H1 (cell line): ENCODE measurements at regions not wholly inside any gene's neighbourhood (a gene's known extent, or its start where the extent isn't known, plus 50 kb on each side); places are given as distances from the start of the nearest gene placed in this dataset.

Experiments used
- CTCF ChIA-PET: fragments of 300-600 bp; sonication (Branson Sonifier 250); formaldehyde crosslinking; loops from one replicate; lab custom pipeline; 2021; ENCODE audit not compliant: partially characterized antibody; lab: Charles Lee
- POLR2A ChIA-PET: fragments of 300-600 bp; sonication (Branson Sonifier 250); formaldehyde crosslinking; loops from one replicate; lab custom pipeline; 2021; ENCODE audit warnings: inconsistent platforms; ENCODE audit not compliant: partially characterized antibody; lab: Charles Lee
- DNase-seq, 2 experiments: peaks; one replicate each; pipeline versions ENCODE4 v3.0.0 to v3.0.0-alpha.2; 2010 to 2022; ENCODE audit warnings: low spot score in 2 of 2, low read depth in 1 of 2, mixed read lengths in 1 of 2
- FAIRE-seq: peaks from 2 replicates; lab custom pipeline; 2011; peaks lifted over from hg19 to GRCh38; lab: Jason Lieb, UNC
- H2AFZ ChIP-seq: 2 replicates; pipeline ENCODE4 v1.8.1; 2012; ENCODE audit warnings: low read length, inconsistent platforms
- H2AK5ac ChIP-seq: 2 replicates; pipeline ENCODE4 v1.6.1; 2013; ENCODE audit warnings: low read depth, low read length
- H2BK120ac ChIP-seq: replicated peaks from 2 replicates; pipeline ENCODE3; 2013; ENCODE audit warnings: low read depth, low read length, inconsistent platforms
- H2BK12ac ChIP-seq: 2 replicates; pipeline ENCODE4 v1.6.1; 2013; ENCODE audit warnings: low read depth, low read length
- H2BK15ac ChIP-seq: 2 replicates; pipeline ENCODE4 v1.6.1; 2013; ENCODE audit warnings: low read length
- H2BK20ac ChIP-seq: 2 replicates; pipeline ENCODE4 v1.6.1; 2013; ENCODE audit warnings: low read length
- H2BK5ac ChIP-seq: 2 replicates; pipeline ENCODE4 v1.6.1; 2013; ENCODE audit warnings: low read depth, low read length
- H3K14ac ChIP-seq: 2 replicates; pipeline ENCODE4 v1.6.1; 2013; ENCODE audit warnings: inconsistent platforms; ENCODE audit not compliant: insufficient read length
- H3K18ac ChIP-seq: 2 replicates; pipeline ENCODE4 v1.6.1; 2013; ENCODE audit warnings: low read length; ENCODE audit errors: extremely low read depth
- H3K23ac ChIP-seq: 2 replicates; pipeline ENCODE4 v1.6.1; 2013; ENCODE audit warnings: inconsistent platforms; ENCODE audit not compliant: insufficient read length
- H3K23me2 ChIP-seq: 2 replicates; pipeline ENCODE4 v1.6.1; 2013; ENCODE audit warnings: low read depth, low read length
- H3K27ac ChIP-seq: 2 replicates; pipeline ENCODE4 v1.6.1; 2011; ENCODE audit warnings: low read depth, low read length, inconsistent platforms
- H3K27me3 ChIP-seq, 4 experiments: replicated peaks in 1 of 4; 1 replicate in 1 of 4; 2 replicates in 3 of 4; pipeline versions ENCODE4 v1.6.1 to v1.8.1; 2011 to 2013; ENCODE audit warnings: low read length in 3 of 4, mild to moderate bottlenecking in 3 of 4, inconsistent platforms in 2 of 4, mixed read lengths in 2 of 4, moderate library complexity in 1 of 4; ENCODE audit not compliant: control insufficient read depth in 3 of 4, insufficient read depth in 3 of 4; ENCODE audit errors: extremely low read depth in 1 of 4
- H3K36me3 ChIP-seq, 4 experiments: 2 replicates each; pipeline versions ENCODE4 v1.6.1 to v1.8.1; 2011 to 2013; ENCODE audit warnings: mild to moderate bottlenecking in 4 of 4, low read length in 3 of 4, moderate library complexity in 2 of 4, control low read depth in 1 of 4, inconsistent platforms in 1 of 4; ENCODE audit not compliant: insufficient read depth in 4 of 4, control insufficient read depth in 2 of 4
- H3K4ac ChIP-seq: replicated peaks from 2 replicates; pipeline ENCODE3; 2013; ENCODE audit warnings: low read length, low read depth, mixed read lengths, inconsistent platforms; ENCODE audit not compliant: insufficient read length
- H3K4me1 ChIP-seq, 4 experiments: replicated peaks in 1 of 4; 1 replicate in 1 of 4; 2 replicates in 3 of 4; pipeline versions ENCODE4 v1.6.1 to v1.8.1; 2011 to 2013; ENCODE audit warnings: low read length in 3 of 4, inconsistent platforms in 2 of 4, mixed read lengths in 1 of 4; ENCODE audit not compliant: insufficient read depth in 4 of 4, control insufficient read depth in 3 of 4
- H3K4me2 ChIP-seq, 2 experiments: 2 replicates each; pipeline versions ENCODE4 v1.6.1 to v1.8.1; 2011 to 2013; ENCODE audit warnings: low read depth in 2 of 2, low read length in 2 of 2, control low read depth in 1 of 2, inconsistent platforms in 1 of 2, mild to moderate bottlenecking in 1 of 2; ENCODE audit not compliant: insufficient read depth in 1 of 2
- H3K4me3 ChIP-seq, 4 experiments: fragments of 200-600, 300-600 bp in 1 of 4; sonication (generic), shearing (Covaris generic), sonication (Bioruptor Twin) in 1 of 4; 2 replicates each; pipeline versions ENCODE4 v1.5.1 to v1.8.1; 2011 to 2016; ENCODE audit warnings: low read length in 4 of 4, low read depth in 3 of 4, control low read depth in 2 of 4, inconsistent platforms in 2 of 4, mild to moderate bottlenecking in 2 of 4, mixed read lengths in 1 of 4, moderate library complexity in 1 of 4; ENCODE audit not compliant: insufficient read depth in 2 of 4; ENCODE audit errors: extremely low read depth in 1 of 4
- H3K56ac ChIP-seq: replicated peaks from 2 replicates; pipeline ENCODE3; 2013; ENCODE audit warnings: low read depth, mild to moderate bottlenecking, mixed read lengths, low read length, inconsistent platforms; ENCODE audit not compliant: insufficient read length
- H3K79me1 ChIP-seq: 2 replicates; pipeline ENCODE4 v1.6.1; 2013; ENCODE audit warnings: low read depth, low read length, control low read depth
- H3K79me2 ChIP-seq, 2 experiments: 2 replicates each; pipeline versions ENCODE4 v1.6.1 to v1.8.1; 2012 to 2013; ENCODE audit warnings: low read length in 2 of 2, mild to moderate bottlenecking in 2 of 2, inconsistent platforms in 1 of 2; ENCODE audit not compliant: insufficient read depth in 2 of 2, control insufficient read depth in 1 of 2
- H3K9ac ChIP-seq, 4 experiments: replicated peaks in 1 of 4; 1 replicate in 1 of 4; 2 replicates in 3 of 4; pipeline versions ENCODE4 v1.6.1 to v1.8.1; 2011 to 2013; ENCODE audit warnings: low read depth in 3 of 4, low read length in 3 of 4, control low read depth in 2 of 4, mild to moderate bottlenecking in 2 of 4, moderate library complexity in 2 of 4, inconsistent platforms in 1 of 4; ENCODE audit errors: extremely low read depth in 1 of 4
- H3K9me3 ChIP-seq, 2 experiments: 2 replicates each; pipeline versions ENCODE4 v1.6.1 to v1.8.1; 2012 to 2013; ENCODE audit warnings: mild to moderate bottlenecking in 2 of 2, moderate library complexity in 2 of 2, control low read depth in 1 of 2, inconsistent platforms in 1 of 2, low read depth in 1 of 2, low read length in 1 of 2, mixed read lengths in 1 of 2; ENCODE audit not compliant: insufficient read depth in 2 of 2
- H4K20me1 ChIP-seq, 2 experiments: replicated peaks in 1 of 2; 2 replicates each; pipeline versions ENCODE3 to v1.8.1; 2011 to 2013; ENCODE audit warnings: inconsistent platforms in 2 of 2, low read length in 2 of 2, mild to moderate bottlenecking in 1 of 2; ENCODE audit not compliant: insufficient read depth in 2 of 2, control insufficient read depth in 1 of 2
- H4K5ac ChIP-seq: 2 replicates; pipeline ENCODE4 v1.6.1; 2013; ENCODE audit warnings: low read length, low read depth, mixed read lengths, inconsistent platforms; ENCODE audit not compliant: insufficient read length
- H4K8ac ChIP-seq: 2 replicates; pipeline ENCODE4 v1.8.0; 2013; ENCODE audit warnings: mild to moderate bottlenecking, moderate library complexity, low read length, inconsistent platforms; ENCODE audit not compliant: insufficient read depth; ENCODE audit errors: extremely low read depth
- H4K91ac ChIP-seq: replicated peaks from 2 replicates; pipeline ENCODE3; 2013; ENCODE audit warnings: low read length, mixed read lengths, inconsistent platforms; ENCODE audit not compliant: insufficient read length
- ASH2L ChIP-seq: fragments of 200-600, 300-600 bp; sonication (generic); IDR thresholded peaks from one replicate; pipeline ENCODE4 v1.7.1; 2017; ENCODE audit warnings: low read length
- BACH1 ChIP-seq: IDR thresholded peaks from 2 replicates; pipeline ENCODE4 v1.6.1; 2012; ENCODE audit warnings: low read length, improper control_type of control experiment
- BCL11A ChIP-seq, 2 experiments: IDR thresholded peaks; one replicate each; pipeline ENCODE4 v1.6.1; 2011; ENCODE audit warnings: low read depth in 2 of 2, low read length in 2 of 2, mild to moderate bottlenecking in 2 of 2
- CHD1 ChIP-seq: IDR thresholded peaks from 2 replicates; pipeline ENCODE4 v1.6.1; 2012; ENCODE audit warnings: low read depth, low read length, improper control_type of control experiment
- FOSL1 ChIP-seq: IDR thresholded peaks from 2 replicates; pipeline ENCODE4 v1.6.1; 2011; ENCODE audit warnings: mild to moderate bottlenecking, low read depth, low read length, moderate library complexity; ENCODE audit not compliant: insufficient read depth
- GTF2F1 ChIP-seq: IDR thresholded peaks from 2 replicates; pipeline ENCODE4 v1.6.1; 2012; ENCODE audit warnings: low read depth, low read length, improper control_type of control experiment, borderline replicate concordance
- HDAC2 ChIP-seq, 2 experiments: fragments of 300-600 bp in 1 of 2; sonication (generic) in 1 of 2; IDR thresholded peaks; 2 replicates each; pipeline ENCODE4 v1.6.1; 2011 to 2012; ENCODE audit warnings: low read depth in 2 of 2, low read length in 2 of 2, mild to moderate bottlenecking in 2 of 2, moderate library complexity in 2 of 2, borderline replicate concordance in 1 of 2, inconsistent platforms in 1 of 2
- MAFK ChIP-seq: IDR thresholded peaks from 2 replicates; pipeline ENCODE4 v1.6.1; 2012; ENCODE audit warnings: low read depth, mild to moderate bottlenecking, improper control_type of control experiment, low read length
- POLR2AphosphoS5 ChIP-seq: IDR thresholded peaks from 2 replicates; pipeline ENCODE4 v1.6.1; 2011; ENCODE audit warnings: low read depth, low read length
- POU5F1 ChIP-seq: IDR thresholded peaks from 2 replicates; pipeline ENCODE4 v1.6.1; 2011; ENCODE audit warnings: low read depth, mild to moderate bottlenecking, low read length, moderate library complexity
- SP4 ChIP-seq: IDR thresholded peaks from 2 replicates; pipeline ENCODE4 v1.6.1; 2012; ENCODE audit warnings: low read length, inconsistent platforms
- TAF1 ChIP-seq: IDR thresholded peaks from 2 replicates; pipeline ENCODE4 v1.6.1; 2011; ENCODE audit warnings: mild to moderate bottlenecking, low read depth, low read length
- TCF12 ChIP-seq: IDR thresholded peaks from 2 replicates; pipeline ENCODE4 v1.6.1; 2011; ENCODE audit warnings: low read depth, mild to moderate bottlenecking, low read length
- TEAD4 ChIP-seq: IDR thresholded peaks from 2 replicates; pipeline ENCODE4 v1.6.1; 2012; ENCODE audit warnings: low read depth, low read length, inconsistent platforms, mixed read lengths
- WGBS, 2 experiments: shearing (Covaris generic) in 1 of 2; methylation state at CpG; one replicate each; pipeline versions ENCODE4 v1.1.6 to v1.1.7; 2013 to 2015; ENCODE audit warnings: low lambda C conversion rate in 2 of 2, mixed read lengths in 2 of 2, inconsistent platforms in 1 of 2, low coverage in 1 of 2, missing lambda C conversion rate in 1 of 2; ENCODE audit not compliant: insufficient replicate concordance in 2 of 2, insufficient coverage in 1 of 2, insufficient read length in 1 of 2; ENCODE audit errors: extremely low coverage in 1 of 2, missing lambda C conversion rate in 1 of 2; 5-methylcytosine and 5-hydroxymethylcytosine counted together

DNA sequence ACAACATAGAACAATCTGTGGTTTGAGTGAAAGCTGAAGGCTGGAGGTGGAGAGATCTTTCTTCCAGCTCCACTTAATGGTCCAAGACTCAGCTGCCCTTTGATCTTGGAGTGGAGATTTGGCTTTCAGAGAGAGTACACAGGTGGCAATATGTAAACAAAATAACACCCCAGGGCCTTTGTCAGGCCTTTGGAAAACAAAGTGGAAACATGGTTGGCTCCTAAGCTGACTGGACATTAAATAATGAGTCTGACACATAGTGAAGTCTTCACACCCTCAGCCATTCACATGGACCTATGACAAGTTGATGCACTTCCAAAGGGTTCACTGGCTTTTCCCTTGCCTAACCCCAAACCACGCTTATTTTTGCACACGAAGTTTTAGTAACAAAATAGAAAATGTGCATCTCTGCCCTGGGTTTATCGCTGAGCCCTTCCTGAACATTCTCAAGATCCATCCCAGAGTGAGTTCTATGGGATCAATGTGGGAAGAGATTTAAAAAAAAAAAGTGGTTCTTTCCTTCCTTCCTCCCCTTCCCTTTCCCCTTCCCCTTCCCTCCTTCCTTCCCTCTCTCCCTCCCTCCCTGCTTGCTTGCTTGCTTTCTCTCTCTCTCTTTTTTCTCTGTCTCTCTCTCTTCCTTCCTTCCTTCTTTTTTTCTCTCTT lies 201.3 kb upstream of the NT5C1B start:
- Histone ChIP-seq H3K79me1 (no peaks in the 10 kb centered on the region), H2BK20ac (no peak overlapping the region), H4K20me1 (no peaks in the 10 kb centered on the region), H3K56ac (no peak overlapping the region), H3K9ac (no peak overlapping the region), H3K4me2 (no peak overlapping the region), H3K18ac (no peak overlapping the region), H2AFZ (no peak overlapping the region), H3K23ac (no peak overlapping the region), H4K5ac (no peak overlapping the region), H3K9me3 (no peaks in the 10 kb centered on the region), H2BK12ac (no peak overlapping the region), H4K8ac (no peak overlapping the region), H4K91ac (no peak overlapping the region), H3K79me2 (no peaks in the 10 kb centered on the region), H3K23me2 (no peaks in the 10 kb centered on the region; the same call in 1 of the 2 replicates), H3K4ac (no peak overlapping the region), H3K27ac (no peak overlapping the region), H2AK5ac (no peak overlapping the region), H3K4me3 (no peak overlapping the region), H3K27me3 (no peaks in the 10 kb centered on the region), H3K36me3 (no peaks in the 10 kb centered on the region), H2BK120ac (no peak overlapping the region), H2BK5ac (no peak overlapping the region), H2BK15ac (no peak overlapping the region), H3K14ac (no peak overlapping the region), H3K4me1 (no peaks in the 10 kb centered on the region)
- DNase-seq (no peak), FAIRE-seq (no peak)
- 96% methylated on average over 3 of the region's 3 CpGs; no CpG with 5 or more reads in 1 of the 2 experiments for WGBS, 2 experiments
- ChIA-PET CTCF (interaction anchor here (1.7 kb wide), 1 partner anchor 956 kb away, joined by 4 read pairs; no protein-coding TSS in a partner anchor), POLR2A (interaction anchor here (0.6 kb wide), 1 partner anchor 1119 kb away, joined by 3 read pairs; no protein-coding TSS in a partner anchor)
- no peak for TF ChIP-seq POU5F1
- no peak for TF ChIP-seq POLR2AphosphoS5
- no peak for TF ChIP-seq ASH2L
- no peak for TF ChIP-seq MAFK
- TF ChIP-seq CHD1: no peak
- no peak for TF ChIP-seq SP4
- no peak for TF ChIP-seq TCF12
- TF ChIP-seq BCL11A (IDR thresholded peaks at IDR 0.05; ENCODE audit: low read depth in 2 of 2, low read length in 2 of 2): no peak
- no peak for TF ChIP-seq TAF1
- TF ChIP-seq GTF2F1: no peak
- no peak for TF ChIP-seq FOSL1
- TF ChIP-seq HDAC2 (IDR thresholded peaks at IDR 0.05; ENCODE audit: borderline replicate concordance in 1 of 2, low read depth in 2 of 2, low read length in 2 of 2): no peak
- no peak for TF ChIP-seq BACH1
- TF ChIP-seq TEAD4: no peak
